ENCODE measurements at regions not wholly inside any gene's neighbourhood (a gene's known extent, or its start where the extent isn't known, plus 50 kb on each side); places are given as distances from the start of the nearest gene placed in this dataset.

GRCh38 chr13:99640260-99640659 is 139.0 kb downstream of the TM9SF2 start:
- Histone ChIP-seq H3K4ac (ENCODE audit: low read depth, low read length) (no peak overlapping the region), H3K9ac (ENCODE audit: extremely low read depth, insufficient read length, low read length) (no peak overlapping the region), H4K8ac (replicated peaks; ENCODE audit: insufficient read length, low read depth, low read length) (no peak overlapping the region), H4K91ac (ENCODE audit: insufficient read length, low read depth, low read length) (no peak overlapping the region), H3K14ac (ENCODE audit: insufficient read depth, low read length) (no peak overlapping the region), H3K18ac (ENCODE audit: insufficient read length, low read depth, low read length) (no peak overlapping the region), H3K4me1 (ENCODE audit: insufficient read depth, low read length) (no peaks in the 10 kb centered on the region; the same call in 1 of the 2 replicates), H2BK20ac (ENCODE audit: low read depth, low read length, poor library complexity, severe bottlenecking) (no peak overlapping the region), H2AK5ac (ENCODE audit: insufficient read length, low read length) (no peak overlapping the region), H2BK12ac (ENCODE audit: insufficient read length, low read depth, low read length) (no peak overlapping the region), H3K56ac (ENCODE audit: insufficient read length, low read depth, low read length) (no peak overlapping the region), H3K27ac (ENCODE audit: insufficient read length, low read depth, low read length) (no peak overlapping the region), H3K79me2 (ENCODE audit: insufficient read depth, low read length) (no peaks in the 10 kb centered on the region), H3K23ac (ENCODE audit: insufficient read length, low read depth, low read length) (no peak overlapping the region), H4K20me1 (ENCODE audit: control insufficient read depth, insufficient read depth, insufficient read length) (no peaks in the 10 kb centered on the region), H2AFZ (ENCODE audit: low read length) (no peak overlapping the region), H3K9me3 (ENCODE audit: control insufficient read depth, low read depth, low read length) (no peaks in the 10 kb centered on the region), H3K79me1 (ENCODE audit: insufficient read depth, low read depth, low read length, poor library complexity, severe bottlenecking) (no peaks in the 10 kb centered on the region), H3K23me2 (ENCODE audit: insufficient read length, low read depth, low read length, poor library complexity, severe bottlenecking) (no peaks in the 10 kb centered on the region), H2BK5ac (ENCODE audit: insufficient read length, low read length) (no peak overlapping the region), H2BK120ac (ENCODE audit: low read depth, low read length, poor library complexity, severe bottlenecking) (no peak overlapping the region), H3T11ph (ENCODE audit: low read length) (no peak overlapping the region), H3K27me3 (ENCODE audit: insufficient read depth, low read length) (no peaks in the 10 kb centered on the region), H3K4me2 (ENCODE audit: insufficient read depth, insufficient read length, low read length) (no peak overlapping the region), H2BK15ac (ENCODE audit: low read depth, low read length) (no peak overlapping the region), H4K5ac (ENCODE audit: insufficient read length, low read depth, low read length) (no peak overlapping the region)
- no peaks in the 10 kb centered on the region for H3K4me1 Mint-ChIP-seq
- H3K4me3 Mint-ChIP-seq, result no peak overlapping the region
- WGBS (ENCODE audit: extremely low coverage, insufficient read length, low lambda C conversion rate), result no CpG with 5 or more reads among the region's 3 CpGs
- H3K27me3 Mint-ChIP-seq (ENCODE audit: low read depth), result no peaks in the 10 kb centered on the region; the same call in 1 of the 2 replicates
- H3K36me3 Mint-ChIP-seq (ENCODE audit: insufficient read depth in 1 of 3, low read depth in 3 of 3), result no peaks in the 10 kb centered on the region
- no peak for DNase-seq
- no peaks in the 10 kb centered on the region for H3K9me3 Mint-ChIP-seq
- TF ChIP-seq CTCF (conservative IDR thresholded peaks at IDR 0.05), result no peak
- no peak overlapping the region for H3K27ac Mint-ChIP-seq

All from H9 (cell line).